Fibroblast of the aortic adventitia (primary cell): ENCODE measurements at regions not wholly inside any gene's neighbourhood (a gene's known extent, or its start where the extent isn't known, plus 50 kb on each side); places are given as distances from the start of the nearest gene placed in this dataset.

Experiments used
- DNase-seq: peaks from one replicate; pipeline ENCODE4 v3.0.0-alpha.2; 2010; ENCODE audit warnings: low read depth
- H3K4me3 ChIP-seq: 2 replicates; pipeline ENCODE4 v1.5.1; 2011; ENCODE audit warnings: low read depth, mild to moderate bottlenecking, control low read depth, low read length, moderate library complexity
- TF ChIP-seq, protein P1 (sequence below): IDR thresholded peaks from 2 replicates; pipeline ENCODE4 v1.5.1; 2011; ENCODE audit warnings: mild to moderate bottlenecking, low read length, control low read depth, inconsistent platforms; ENCODE audit not compliant: insufficient read depth

DNA sequence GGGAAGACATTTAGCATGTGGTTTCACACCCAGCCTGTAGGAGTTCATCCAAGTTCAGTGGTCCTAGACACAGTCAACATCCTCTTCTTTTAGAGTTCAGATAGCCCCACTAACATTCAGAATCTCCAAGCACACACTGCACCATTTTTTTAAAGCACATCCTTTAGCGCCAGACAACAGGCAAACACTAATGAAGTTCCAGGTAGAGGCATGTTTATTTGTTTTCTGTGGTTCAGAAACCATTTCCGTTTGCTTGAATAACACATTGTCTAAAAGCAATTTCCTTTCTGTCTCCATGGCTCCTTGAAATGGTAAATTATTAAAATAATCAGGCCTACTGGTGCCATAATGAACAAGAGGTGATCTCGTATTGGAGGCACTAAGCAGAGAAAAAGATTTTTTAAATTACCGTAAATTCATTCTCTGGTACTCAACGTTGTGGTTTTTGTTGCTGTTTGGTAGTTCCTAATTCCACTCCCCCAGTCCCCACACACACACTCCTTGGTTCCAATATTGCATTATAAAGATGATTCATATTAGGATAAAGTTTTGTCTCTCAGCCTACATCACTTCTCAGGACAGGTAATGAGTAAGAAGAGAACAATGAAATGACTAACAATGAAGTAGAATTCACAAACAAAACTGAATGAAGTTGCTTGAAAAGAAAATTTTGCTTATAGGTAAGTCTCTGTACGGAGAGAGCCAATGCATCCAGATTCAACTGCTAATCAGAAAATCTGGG, 153.1 kb downstream of the PCSK1 start:
- peak; percentile 28 for DNase-seq
- TF ChIP-seq, protein P1, sequence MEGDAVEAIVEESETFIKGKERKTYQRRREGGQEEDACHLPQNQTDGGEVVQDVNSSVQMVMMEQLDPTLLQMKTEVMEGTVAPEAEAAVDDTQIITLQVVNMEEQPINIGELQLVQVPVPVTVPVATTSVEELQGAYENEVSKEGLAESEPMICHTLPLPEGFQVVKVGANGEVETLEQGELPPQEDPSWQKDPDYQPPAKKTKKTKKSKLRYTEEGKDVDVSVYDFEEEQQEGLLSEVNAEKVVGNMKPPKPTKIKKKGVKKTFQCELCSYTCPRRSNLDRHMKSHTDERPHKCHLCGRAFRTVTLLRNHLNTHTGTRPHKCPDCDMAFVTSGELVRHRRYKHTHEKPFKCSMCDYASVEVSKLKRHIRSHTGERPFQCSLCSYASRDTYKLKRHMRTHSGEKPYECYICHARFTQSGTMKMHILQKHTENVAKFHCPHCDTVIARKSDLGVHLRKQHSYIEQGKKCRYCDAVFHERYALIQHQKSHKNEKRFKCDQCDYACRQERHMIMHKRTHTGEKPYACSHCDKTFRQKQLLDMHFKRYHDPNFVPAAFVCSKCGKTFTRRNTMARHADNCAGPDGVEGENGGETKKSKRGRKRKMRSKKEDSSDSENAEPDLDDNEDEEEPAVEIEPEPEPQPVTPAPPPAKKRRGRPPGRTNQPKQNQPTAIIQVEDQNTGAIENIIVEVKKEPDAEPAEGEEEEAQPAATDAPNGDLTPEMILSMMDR = no peak
- no peak overlapping the region for H3K4me3 ChIP-seq

DNA sequence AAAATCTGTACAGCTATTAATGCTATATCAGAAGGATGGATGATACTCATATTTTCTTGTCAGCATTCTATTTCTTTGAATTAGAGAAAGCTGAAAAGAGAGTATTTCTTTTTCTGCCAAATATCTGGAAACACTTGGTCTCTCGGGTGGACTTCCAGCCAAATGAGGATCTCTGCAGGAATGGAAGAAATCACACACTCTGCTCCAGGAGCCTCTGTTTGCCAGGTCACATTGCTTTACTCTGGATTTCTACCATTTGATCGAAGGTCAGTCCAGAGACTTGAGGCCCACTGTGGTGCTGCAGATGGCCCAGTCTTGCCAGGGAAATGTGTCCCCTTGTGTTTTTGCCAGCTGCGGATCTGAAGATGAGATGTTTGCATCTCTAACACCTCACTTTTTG, 154.1 kb downstream of the PCSK1 start:
- TF ChIP-seq, protein P1 = no peak
- H3K4me3 ChIP-seq = no peak overlapping the region
- no peak for DNase-seq

DNA sequence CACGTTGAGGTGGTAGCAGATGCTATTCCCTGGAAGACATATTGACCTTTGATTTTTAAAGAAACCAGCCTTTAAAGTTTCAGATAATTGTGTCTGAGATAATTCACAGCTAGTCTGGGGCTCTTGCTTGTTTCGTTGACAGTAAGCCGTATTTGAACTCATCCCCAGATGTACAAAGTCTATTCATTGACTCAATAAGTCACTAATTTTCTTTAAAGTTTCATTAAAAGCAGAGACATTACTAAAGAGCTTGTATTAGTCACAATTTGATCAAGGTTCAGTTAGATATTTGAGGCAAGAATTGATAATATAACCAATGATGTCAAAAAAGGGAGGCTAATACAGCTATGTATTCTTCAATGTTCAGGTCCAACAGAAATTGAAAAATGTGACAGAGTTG, 158.0 kb downstream of the PCSK1 start:
- TF ChIP-seq, protein P1 = no peak
- H3K4me3 ChIP-seq = no peak overlapping the region
- DNase-seq = no peak

DNA sequence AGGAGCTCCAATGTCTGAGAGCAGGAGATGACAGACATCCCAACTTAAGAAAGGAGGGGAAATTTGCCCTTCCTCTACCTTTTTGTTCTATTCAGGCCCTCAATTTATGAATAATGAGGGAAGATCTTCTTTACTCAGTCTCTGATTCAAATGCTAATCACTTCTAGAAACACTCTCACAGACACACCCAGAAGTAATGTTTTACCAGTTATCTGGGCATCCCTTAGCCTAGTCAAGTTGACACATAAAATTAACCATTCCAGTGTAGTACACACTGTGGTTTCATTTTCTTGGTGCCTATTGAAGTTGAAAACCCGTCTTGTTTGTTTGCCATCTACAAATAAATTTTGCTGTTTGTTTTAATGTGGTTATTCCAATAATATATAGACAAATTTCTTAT, 167.6 kb downstream of the PCSK1 start:
- DNase-seq = no peak
- TF ChIP-seq, protein P1 = no peak
- H3K4me3 ChIP-seq = no peak overlapping the region

DNA sequence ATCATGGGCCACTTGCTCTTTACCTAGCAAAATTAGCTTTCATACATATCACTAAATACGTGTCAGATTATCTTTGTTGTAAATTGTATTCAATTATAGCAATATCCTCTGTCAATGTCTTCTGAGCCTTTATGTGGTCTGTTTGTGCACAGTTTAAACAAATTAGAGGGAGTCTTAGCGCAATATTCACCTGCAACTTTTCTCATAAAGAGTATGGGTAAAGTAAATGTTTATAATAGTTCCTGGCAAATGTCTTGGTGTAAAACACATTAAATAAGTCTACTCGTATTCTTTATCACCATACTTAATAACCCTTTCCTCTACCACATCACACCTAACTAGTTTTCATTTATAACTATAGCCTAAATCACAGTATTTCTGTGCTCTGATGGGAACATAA, 169.0 kb downstream of the PCSK1 start:
- TF ChIP-seq, protein P1 = no peak
- no peak for DNase-seq
- no peak overlapping the region for H3K4me3 ChIP-seq

DNA sequence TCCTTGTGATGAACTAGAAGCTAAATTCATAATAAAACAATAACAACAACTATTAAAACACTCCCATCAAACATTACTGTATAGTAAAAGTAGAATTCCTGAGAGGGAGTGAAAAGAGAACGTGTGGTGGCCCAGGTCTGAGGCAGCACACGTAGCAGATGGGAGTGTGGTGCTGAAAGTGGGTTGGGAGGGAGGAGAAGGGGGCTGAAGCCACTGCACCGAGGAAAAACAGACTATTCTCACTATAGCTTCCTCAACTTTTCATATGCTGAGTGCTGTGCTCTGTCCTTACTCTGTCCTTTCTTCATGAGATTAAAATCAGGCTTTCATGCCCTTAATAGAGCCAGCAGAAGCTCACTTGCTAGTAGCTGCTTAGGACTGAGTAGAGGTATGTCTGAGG, 170.9 kb downstream of the PCSK1 start:
- H3K4me3 ChIP-seq = no peak overlapping the region
- TF ChIP-seq, protein P1 = no peak
- DNase-seq = no peak

DNA sequence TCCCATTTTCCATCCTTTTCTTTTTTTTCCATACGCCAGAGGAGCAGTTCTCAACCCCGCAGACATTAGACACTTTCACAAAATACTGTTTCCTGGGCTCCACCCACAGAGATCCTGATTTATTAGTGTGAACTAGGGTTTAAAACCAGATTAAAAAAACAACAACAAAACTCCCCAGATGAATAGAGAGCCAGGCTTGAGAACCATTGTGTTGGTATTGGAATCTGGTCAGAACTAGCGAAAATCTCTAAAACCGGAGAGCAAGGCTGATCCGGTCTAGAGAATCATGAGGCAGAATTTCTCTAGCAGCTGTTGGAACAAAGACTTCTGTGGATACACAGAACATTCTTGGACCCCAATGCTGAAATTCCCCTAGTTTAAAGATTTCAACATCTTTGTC, 173.0 kb downstream of the PCSK1 start:
- TF ChIP-seq, protein P1 = no peak
- H3K4me3 ChIP-seq = no peak overlapping the region
- peak; percentile 50 for DNase-seq
